Peyer's patch (tissue), 4 donors: ENCODE measurements at regions not wholly inside any gene's neighbourhood (a gene's known extent, or its start where the extent isn't known, plus 50 kb on each side); places are given as distances from the start of the nearest gene placed in this dataset.

Source experiments
- DNase-seq, 3 donors: peaks; one replicate each; pipeline ENCODE4 v3.0.0-alpha.2; 2017 to 2019
- H3K27ac ChIP-seq, 4 donors: fragments of 200-600 bp; sonication (generic); one replicate each; pipeline ENCODE4 v1.5.1; 2016 to 2019
- H3K27me3 ChIP-seq, 2 donors: fragments of 200-600 bp; sonication (generic); one replicate each; pipeline ENCODE4 v1.5.1; 2019
- H3K36me3 ChIP-seq, 3 donors: fragments of 200-600 bp; sonication (generic); one replicate each; pipeline ENCODE4 v1.5.1; 2016 to 2019
- H3K4me1 ChIP-seq, 4 donors: fragments of 200-600 bp; sonication (generic); one replicate each; pipeline ENCODE4 v1.5.1; 2016 to 2019
- H3K4me3 ChIP-seq, 4 donors: fragments of 200-600 bp; sonication (generic); 1 replicate in 3 of 4; 2 replicates in 1 of 4; pipeline ENCODE4 v1.5.1; 2016 to 2019; ENCODE audit warnings: mild to moderate bottlenecking in 1 of 4
- H3K9me3 ChIP-seq, 4 donors: fragments of 200-600 bp; sonication (generic); one replicate each; pipeline ENCODE4 v1.5.1; 2016 to 2019; ENCODE audit warnings: mild to moderate bottlenecking in 1 of 4
- POLR2A ChIP-seq, 2 donors: fragments of 450-650 bp; IDR thresholded peaks; one replicate each; pipeline ENCODE4 v1.5.1; 2017; ENCODE audit warnings: antibody characterized with exemption in 2 of 2, mild to moderate bottlenecking in 2 of 2, moderate library complexity in 2 of 2
- TF ChIP-seq, protein P1 (sequence below), 6 experiments: fragments of 450-650 bp in 4 of 6; fragments of 200-600 bp in 2 of 6; sonication (generic) in 1 of 6; IDR thresholded peaks; one replicate each; pipeline ENCODE4 v1.5.1; 2017 to 2019; ENCODE audit warnings: antibody characterized with exemption in 6 of 6, mild to moderate bottlenecking in 3 of 6, moderate library complexity in 1 of 6

DNA sequence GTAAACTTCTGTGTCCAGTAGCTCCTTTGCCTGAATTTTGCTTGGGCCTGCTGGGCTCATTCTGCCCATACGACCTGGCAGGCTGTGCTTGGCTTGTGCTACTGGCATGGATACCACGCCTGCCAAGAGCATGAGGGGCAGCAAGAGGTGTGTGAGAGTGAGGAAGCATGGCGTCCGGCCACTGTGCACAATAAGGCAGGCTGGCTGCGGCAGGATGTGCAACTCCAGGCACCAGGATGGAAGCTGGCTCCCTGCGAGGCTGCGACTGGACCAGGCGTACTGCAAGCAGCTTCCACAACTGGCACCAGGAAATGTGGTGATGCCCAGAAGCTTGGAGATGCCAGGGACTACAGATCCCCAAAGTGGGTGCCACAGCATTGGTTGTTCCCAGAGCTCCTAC, 709.3 kb downstream of the PCDH18 start:
- Histone ChIP-seq H3K4me1 (no peaks in the 10 kb centered on the region), H3K27me3 (no peaks in the 10 kb centered on the region), H3K9me3 (no peaks in the 10 kb centered on the region), H3K4me3 (no peak overlapping the region), H3K36me3 (no peaks in the 10 kb centered on the region), H3K27ac (no peak overlapping the region)
- no peak for DNase-seq
- no peak for TF ChIP-seq POLR2A (IDR thresholded peaks at IDR 0.05)
- TF ChIP-seq, protein P1, sequence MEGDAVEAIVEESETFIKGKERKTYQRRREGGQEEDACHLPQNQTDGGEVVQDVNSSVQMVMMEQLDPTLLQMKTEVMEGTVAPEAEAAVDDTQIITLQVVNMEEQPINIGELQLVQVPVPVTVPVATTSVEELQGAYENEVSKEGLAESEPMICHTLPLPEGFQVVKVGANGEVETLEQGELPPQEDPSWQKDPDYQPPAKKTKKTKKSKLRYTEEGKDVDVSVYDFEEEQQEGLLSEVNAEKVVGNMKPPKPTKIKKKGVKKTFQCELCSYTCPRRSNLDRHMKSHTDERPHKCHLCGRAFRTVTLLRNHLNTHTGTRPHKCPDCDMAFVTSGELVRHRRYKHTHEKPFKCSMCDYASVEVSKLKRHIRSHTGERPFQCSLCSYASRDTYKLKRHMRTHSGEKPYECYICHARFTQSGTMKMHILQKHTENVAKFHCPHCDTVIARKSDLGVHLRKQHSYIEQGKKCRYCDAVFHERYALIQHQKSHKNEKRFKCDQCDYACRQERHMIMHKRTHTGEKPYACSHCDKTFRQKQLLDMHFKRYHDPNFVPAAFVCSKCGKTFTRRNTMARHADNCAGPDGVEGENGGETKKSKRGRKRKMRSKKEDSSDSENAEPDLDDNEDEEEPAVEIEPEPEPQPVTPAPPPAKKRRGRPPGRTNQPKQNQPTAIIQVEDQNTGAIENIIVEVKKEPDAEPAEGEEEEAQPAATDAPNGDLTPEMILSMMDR (IDR thresholded peaks at IDR 0.05) = no peak

- H3K9me3 ChIP-seq = no peaks in the 10 kb centered on the region
- DNase-seq = no peak
- no peak for TF ChIP-seq POLR2A (IDR thresholded peaks at IDR 0.05)
- TF ChIP-seq, protein P1 (IDR thresholded peaks at IDR 0.05) = no peak
- no peaks in the 10 kb centered on the region for H3K36me3 ChIP-seq
- no peak overlapping the region for H3K4me3 ChIP-seq
- no peak overlapping the region for H3K27ac ChIP-seq
- no peaks in the 10 kb centered on the region for H3K27me3 ChIP-seq
- no peaks in the 10 kb centered on the region for H3K4me1 ChIP-seq
Observed at GRCh38 chr4:136818811-136819330, 713.4 kb downstream of the PCDH18 start.

DNA sequence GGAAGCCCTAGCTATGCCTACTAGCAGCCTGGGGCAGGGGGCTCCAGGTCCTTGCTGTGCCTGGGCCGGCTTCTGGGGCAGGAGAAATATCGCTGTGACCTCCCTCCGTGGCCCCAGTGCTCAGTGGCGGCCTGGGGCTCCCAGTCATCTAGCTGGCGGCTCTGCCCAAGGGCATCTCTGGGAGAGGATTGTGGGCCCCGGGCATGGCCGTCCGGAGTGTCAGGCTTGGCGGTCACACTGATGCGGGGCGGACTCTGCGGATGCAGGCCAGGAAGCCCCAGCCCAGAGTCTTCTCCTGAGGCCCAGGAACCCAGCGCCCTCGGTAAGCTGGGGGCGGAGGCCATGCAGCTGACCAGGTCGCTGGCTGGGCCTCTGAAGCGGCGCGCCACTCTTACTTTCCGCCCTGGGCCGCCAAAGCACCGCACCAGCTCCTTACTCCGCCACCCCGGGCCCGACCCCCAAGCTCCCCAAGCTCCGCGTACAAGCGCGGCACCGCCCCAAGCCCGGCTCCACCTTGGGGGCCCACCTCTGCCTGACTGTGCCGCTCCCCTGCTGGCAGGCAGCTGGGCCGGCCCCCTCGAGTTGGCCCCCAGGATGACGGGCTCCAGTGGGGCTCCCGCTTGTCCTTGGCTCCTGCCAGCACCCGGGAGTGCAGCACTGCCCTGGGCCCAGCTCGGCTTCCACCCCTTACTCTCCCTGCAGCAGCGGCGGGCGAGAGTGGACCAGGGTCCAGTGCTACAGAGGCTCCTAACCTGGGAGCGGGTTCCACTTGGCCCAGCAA, 720.0 kb downstream of the PCDH18 start:
- no peak overlapping the region for H3K4me3 ChIP-seq
- H3K27ac ChIP-seq = no peak overlapping the region
- no peaks in the 10 kb centered on the region for H3K36me3 ChIP-seq
- H3K27me3 ChIP-seq = no peaks in the 10 kb centered on the region
- H3K4me1 ChIP-seq = no peaks in the 10 kb centered on the region
- H3K9me3 ChIP-seq = peaks cover 0 to 5% (median 0%) of the 10 kb centered on the region in 4 donors
- DNase-seq = no peak
- TF ChIP-seq, protein P1 (IDR thresholded peaks at IDR 0.05) = no peak
- TF ChIP-seq POLR2A (IDR thresholded peaks at IDR 0.05) = no peak

- no peak for DNase-seq
- Histone ChIP-seq H3K4me1 (no peaks in the 10 kb centered on the region), H3K36me3 (no peaks in the 10 kb centered on the region), H3K27me3 (no peaks in the 10 kb centered on the region), H3K9me3 (peaks cover 0 to 5% (median 0%) of the 10 kb centered on the region in 4 donors), H3K4me3 (no peak overlapping the region), H3K27ac (no peak overlapping the region)
- TF ChIP-seq POLR2A (IDR thresholded peaks at IDR 0.05) = no peak
- TF ChIP-seq, protein P1 (IDR thresholded peaks at IDR 0.05) = no peak
Observed at GRCh38 chr4:136811496-136812077, 720.7 kb downstream of the PCDH18 start.

DNA sequence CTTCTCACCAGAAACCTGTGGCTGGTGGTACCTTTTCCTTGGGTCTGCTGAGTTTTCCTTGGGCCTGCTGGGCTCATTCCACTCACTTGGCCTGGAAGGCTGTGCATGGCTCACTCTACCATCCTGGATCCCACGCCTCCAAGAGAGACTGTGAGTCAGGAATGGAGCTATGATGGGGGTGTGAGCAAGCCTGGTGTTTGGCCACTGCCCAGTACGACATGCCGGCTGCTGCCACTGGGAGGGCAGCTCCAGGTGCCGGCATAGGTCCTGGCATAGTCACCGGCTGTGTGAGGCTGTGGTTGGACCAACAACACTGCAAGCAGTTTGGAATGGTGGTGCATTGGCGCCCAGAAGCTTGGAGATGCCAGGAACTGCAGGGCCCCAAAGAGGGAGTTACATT, 721.7 kb downstream of the PCDH18 start:
- peaks cover 0 to 5% (median 0%) of the 10 kb centered on the region in 4 donors for H3K9me3 ChIP-seq
- H3K4me1 ChIP-seq = no peaks in the 10 kb centered on the region
- H3K36me3 ChIP-seq = no peaks in the 10 kb centered on the region
- no peaks in the 10 kb centered on the region for H3K27me3 ChIP-seq
- no peak for DNase-seq
- no peak overlapping the region for H3K27ac ChIP-seq
- TF ChIP-seq POLR2A (IDR thresholded peaks at IDR 0.05) = no peak
- TF ChIP-seq, protein P1 (IDR thresholded peaks at IDR 0.05) = no peak
- H3K4me3 ChIP-seq = no peak overlapping the region
